Limb (tissue), 2 donors: ENCODE measurements at regions not wholly inside any gene's neighbourhood (a gene's known extent, or its start where the extent isn't known, plus 50 kb on each side); places are given as distances from the start of the nearest gene placed in this dataset.

Experiments
- DNase-seq, 2 donors: peaks; one replicate each; pipeline ENCODE4 v3.0.0-alpha.2; 2016; ENCODE audit errors: extremely low spot score in 2 of 2

- DNase-seq: no peak
Observed at GRCh38 chr6:138607478-138608433, 108.5 kb upstream of the NHSL1 start.

- DNase-seq: no peak
Observed at GRCh38 chr6:138608896-138609295, 109.6 kb upstream of the NHSL1 start.

- no peak for DNase-seq
Observed at GRCh38 chr6:138609801-138610430, 110.6 kb upstream of the NHSL1 start.

DNA sequence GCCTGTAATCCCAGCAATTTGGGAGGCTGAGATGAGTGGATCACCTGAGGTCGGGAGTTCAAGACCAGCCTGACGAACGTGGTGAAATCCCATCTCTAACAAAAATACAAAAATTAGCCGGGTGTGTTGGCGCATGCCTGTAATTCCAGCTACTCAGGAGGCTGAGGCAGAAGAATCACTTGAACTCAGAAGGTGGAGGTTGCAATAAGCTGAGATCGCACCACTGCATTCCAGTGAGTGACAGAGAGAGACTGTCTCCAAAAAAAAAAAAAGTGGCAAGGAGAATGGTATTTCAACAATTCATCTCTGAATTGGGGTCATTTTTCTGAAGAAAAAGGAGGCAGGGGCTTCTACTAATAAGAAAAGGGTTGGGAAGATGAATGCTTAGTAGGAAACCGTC is 111.5 kb upstream of the NHSL1 start:
- no peak for DNase-seq

DNA sequence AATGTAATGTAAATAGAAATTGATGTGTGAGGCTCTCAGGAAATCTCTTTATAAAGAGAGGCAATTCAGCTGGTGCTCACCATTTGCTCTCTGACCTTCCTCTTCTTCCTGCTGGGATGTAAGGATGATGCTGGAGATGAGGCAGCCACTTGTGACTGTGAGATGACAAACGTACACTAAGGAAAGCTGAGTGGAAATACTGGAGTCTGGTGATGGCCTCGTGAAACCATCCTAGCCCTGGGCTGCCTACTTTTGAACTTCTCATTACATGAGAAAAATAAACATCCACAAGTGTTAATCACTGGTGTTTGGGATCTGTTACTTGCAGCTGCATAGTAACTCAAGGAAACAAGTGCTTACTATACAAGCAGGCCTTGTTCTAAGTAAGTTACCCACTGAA is 114.9 kb upstream of the NHSL1 start:
- DNase-seq: no peak

DNA sequence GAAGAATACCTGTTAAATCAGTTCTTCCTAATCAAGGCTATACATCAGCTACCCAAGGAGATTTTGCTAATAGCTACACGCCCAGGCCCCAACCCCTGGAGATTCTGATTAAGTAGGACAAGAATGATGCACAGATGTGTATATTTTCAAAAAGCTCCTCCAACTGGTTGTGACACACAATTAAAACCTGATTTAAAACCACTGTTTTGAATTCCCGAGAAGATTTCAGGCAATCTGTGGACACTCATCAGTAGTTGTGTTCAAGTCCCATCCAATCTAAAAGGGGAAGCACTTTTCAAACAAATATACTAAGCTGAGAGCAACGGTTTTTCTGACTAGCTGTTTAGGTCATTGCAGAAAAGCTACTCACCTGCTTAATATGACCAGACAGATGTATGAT is 118.9 kb upstream of the NHSL1 start:
- DNase-seq: no peak

- no peak for DNase-seq
Observed at GRCh38 chr6:138620630-138621029, 121.3 kb upstream of the NHSL1 start.

GRCh38 chr6:138622967-138623366 is 123.7 kb upstream of the NHSL1 start:
- DNase-seq: no peak

- no peak for DNase-seq
Observed at GRCh38 chr6:138631566-138631965, 132.3 kb upstream of the NHSL1 start.

DNA sequence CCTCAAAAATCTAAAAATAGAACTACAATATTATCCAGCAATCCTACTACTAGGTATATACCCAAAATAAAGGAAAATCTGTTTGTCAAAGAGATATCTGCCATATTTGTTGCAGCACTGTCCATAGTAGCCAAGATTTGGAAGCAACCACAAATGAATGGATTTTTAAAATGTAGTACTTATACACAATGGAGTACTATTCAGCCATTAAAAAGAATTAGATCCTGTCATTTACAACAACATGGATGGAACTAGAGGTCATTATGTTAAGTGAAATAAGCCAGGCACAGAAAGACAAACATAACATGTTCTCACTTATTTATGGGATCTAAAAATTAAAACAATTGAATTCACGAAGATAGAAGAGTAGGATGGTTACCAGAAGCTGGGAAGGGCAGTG is 135.7 kb upstream of the CCDC28A start:
- no peak for DNase-seq

DNA sequence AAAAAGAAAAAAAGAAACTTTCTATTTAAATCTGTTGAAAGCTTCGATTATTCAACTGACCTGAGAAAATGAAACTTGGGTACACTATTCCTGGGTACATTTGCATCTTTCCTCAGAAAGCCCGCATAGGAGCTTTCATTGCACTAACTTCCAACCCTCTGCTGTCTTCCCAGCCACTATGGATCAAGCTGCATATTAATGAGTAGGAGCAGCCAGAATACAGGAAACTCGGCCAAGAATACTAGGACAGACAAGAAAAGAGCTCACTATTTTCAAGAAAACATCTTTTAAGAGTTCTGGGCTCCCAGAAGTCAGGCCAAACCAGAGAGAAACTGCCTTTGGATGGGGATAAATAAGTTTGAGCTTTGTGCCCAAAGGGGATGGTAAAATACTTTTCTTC is 135.0 kb upstream of the CCDC28A start:
- DNase-seq: no peak

GRCh38 chr6:138640028-138640427 is 133.5 kb upstream of the CCDC28A start:
- DNase-seq: no peak

- no peak for DNase-seq
Observed at GRCh38 chr6:138643210-138643609, 130.4 kb upstream of the CCDC28A start.

- no peak for DNase-seq
Observed at GRCh38 chr6:138645976-138646640, 127.5 kb upstream of the CCDC28A start.

DNA sequence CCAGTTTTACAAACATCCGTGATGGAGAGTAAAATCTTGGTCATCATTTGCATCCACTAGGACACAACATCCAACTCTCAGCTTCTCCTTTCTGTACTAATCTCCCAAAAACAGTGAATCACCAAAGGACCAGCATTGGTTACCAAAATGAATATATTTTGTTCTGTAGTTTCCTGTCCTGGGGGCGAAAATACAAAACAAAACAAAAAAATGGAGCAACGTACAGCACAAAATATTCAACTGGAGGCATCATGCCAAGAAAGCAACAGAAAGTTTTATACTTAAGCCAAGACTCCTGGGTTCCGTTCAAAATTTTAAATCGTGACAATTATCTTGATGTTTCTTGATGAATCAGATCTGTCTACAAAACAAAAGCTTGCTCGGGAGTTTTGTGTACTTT is 126.6 kb upstream of the CCDC28A start:
- DNase-seq: no peak

GRCh38 chr6:138648127-138648526 is 125.4 kb upstream of the CCDC28A start:
- DNase-seq: no peak

- DNase-seq: no peak
Observed at GRCh38 chr6:138651491-138651890, 122.1 kb upstream of the CCDC28A start.

- no peak for DNase-seq
Observed at GRCh38 chr6:138652824-138653223, 120.7 kb upstream of the CCDC28A start.

GRCh38 chr6:138653435-138653834 is 120.1 kb upstream of the CCDC28A start:
- no peak for DNase-seq

- DNase-seq: no peak
Observed at GRCh38 chr6:138654715-138655634, 118.6 kb upstream of the CCDC28A start.

DNA sequence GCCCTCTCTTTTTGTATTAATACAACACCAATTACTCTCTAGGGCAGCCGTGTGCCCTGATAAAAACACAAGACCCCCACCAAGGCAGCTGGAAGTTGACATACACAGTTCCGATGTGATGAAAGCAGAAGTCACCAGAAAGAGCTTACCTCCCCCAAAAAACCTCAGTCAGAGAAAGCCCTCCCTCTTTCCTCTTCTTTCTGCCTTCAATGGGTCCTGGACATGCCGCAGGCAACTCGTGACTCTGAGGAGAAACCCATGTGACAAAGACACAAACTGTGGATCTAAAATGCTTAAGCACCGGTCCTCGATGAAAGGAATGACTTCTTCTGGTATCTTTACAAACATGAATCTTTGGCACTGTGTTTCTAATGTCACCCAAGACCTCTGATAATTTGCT is 117.7 kb upstream of the CCDC28A start:
- DNase-seq: no peak
